ENCODE measurements at regions not wholly inside any gene's neighbourhood (a gene's known extent, or its start where the extent isn't known, plus 50 kb on each side); places are given as distances from the start of the nearest gene placed in this dataset.

GRCh38 chr2:16250466-16250865 is 310.1 kb downstream of the MYCN start:
- Histone ChIP-seq H2BK15ac (ENCODE audit: low read length) (0 out of 2 replicates have a peak overlapping the region, but pooled peaks have one; percentile 2), H2BK120ac (replicated peaks; ENCODE audit: low read depth, low read length) (no peak overlapping the region), H2BK5ac (ENCODE audit: low read depth, low read length) (no peak overlapping the region), H2BK12ac (ENCODE audit: low read depth, low read length) (no peak overlapping the region), H3K4ac (replicated peaks; ENCODE audit: insufficient read length, low read depth, low read length) (no peak overlapping the region), H3K79me2 (ENCODE audit: control insufficient read depth in 1 of 2, insufficient read depth in 2 of 2, low read length in 2 of 2) (no peaks in the 10 kb centered on the region), H3K4me1 (replicated peaks in 1 of 4; ENCODE audit: control insufficient read depth in 3 of 4, insufficient read depth in 4 of 4, low read length in 3 of 4) (peaks cover 0 to 11% (median 8%) of the 10 kb centered on the region in 4 experiments; a peak in 5 of 7 replicates), H3K79me1 (ENCODE audit: low read depth, low read length) (no peaks in the 10 kb centered on the region), H2AFZ (ENCODE audit: low read length) (no peak overlapping the region), H4K20me1 (replicated peaks in 1 of 2; ENCODE audit: control insufficient read depth in 1 of 2, insufficient read depth in 2 of 2, low read length in 2 of 2) (no peaks in the 10 kb centered on the region), H3K18ac (ENCODE audit: extremely low read depth, low read length) (no peak overlapping the region), H3K27me3 (replicated peaks in 1 of 4; ENCODE audit: control insufficient read depth in 3 of 4, extremely low read depth in 1 of 4, insufficient read depth in 3 of 4, low read length in 3 of 4) (no peaks in the 10 kb centered on the region), H4K8ac (ENCODE audit: extremely low read depth, insufficient read depth, low read length) (no peak overlapping the region), H3K23ac (ENCODE audit: insufficient read length) (no peak overlapping the region), H3K14ac (ENCODE audit: insufficient read length) (no peak overlapping the region), H4K91ac (replicated peaks; ENCODE audit: insufficient read length, low read length) (no peak overlapping the region), H3K56ac (replicated peaks; ENCODE audit: insufficient read length, low read depth, low read length) (no peak overlapping the region), H3K4me2 (ENCODE audit: insufficient read depth in 1 of 2, low read depth in 2 of 2, low read length in 2 of 2) (no peak overlapping the region), H3K27ac (ENCODE audit: low read depth, low read length) (no peak overlapping the region), H3K9ac (replicated peaks in 1 of 4; ENCODE audit: extremely low read depth in 1 of 4, low read depth in 3 of 4, low read length in 3 of 4) (no peak overlapping the region), H3K4me3 (ENCODE audit: extremely low read depth in 1 of 4, insufficient read depth in 2 of 4, low read depth in 3 of 4, low read length in 4 of 4) (no peak overlapping the region), H3K9me3 (ENCODE audit: insufficient read depth in 2 of 2, low read depth in 1 of 2, low read length in 1 of 2) (0 out of 4 replicates have a peak, but pooled peaks cover 0 to 6% of the 10 kb centered on the region in 2 experiments), H3K23me2 (ENCODE audit: low read depth, low read length) (no peaks in the 10 kb centered on the region; the same call in 1 of the 2 replicates), H2BK20ac (ENCODE audit: low read length) (0 out of 2 replicates have a peak overlapping the region, but pooled peaks have one; percentile 15), H2AK5ac (ENCODE audit: low read depth, low read length) (no peak overlapping the region), H4K5ac (ENCODE audit: insufficient read length, low read depth, low read length) (no peak overlapping the region), H3K36me3 (ENCODE audit: control insufficient read depth in 2 of 4, insufficient read depth in 4 of 4, low read length in 3 of 4) (peaks cover 0 to 2% (median 0%) of the 10 kb centered on the region in 4 experiments; a peak in 1 of 8 replicates)
- peak in 1 of 2 experiments; percentile 31 for DNase-seq (ENCODE audit: low read depth in 1 of 2, low spot score in 2 of 2)
- WGBS, 2 experiments (ENCODE audit: extremely low coverage in 1 of 2, insufficient coverage in 1 of 2, insufficient read length in 1 of 2, insufficient replicate concordance in 2 of 2, low coverage in 1 of 2, low lambda C conversion rate in 2 of 2, missing lambda C conversion rate in 1 of 2): 91% methylated on average over 8 of the region's 8 CpGs; no CpG with 5 or more reads in 1 of the 2 experiments
- ChIA-PET CTCF (ENCODE audit: partially characterized antibody) (interaction anchor here (1.2 to 1.5 kb wide), 4 partner anchors 13 to 31 kb away, joined by 3 to 5 read pairs (median 4); no protein-coding TSS in a partner anchor), POLR2A (ENCODE audit: partially characterized antibody) (no interaction called here)
- no peak for FAIRE-seq
- TF ChIP-seq CEBPB (IDR thresholded peaks at IDR 0.05; ENCODE audit: low read depth, low read length) (no peak), RFX5 (IDR thresholded peaks at IDR 0.05; ENCODE audit: borderline replicate concordance, low read depth, low read length) (no peak), TCF12 (IDR thresholded peaks at IDR 0.05; ENCODE audit: low read depth, low read length) (no peak), EP300 (IDR thresholded peaks at IDR 0.05; ENCODE audit: borderline replicate concordance in 1 of 2, low read depth in 2 of 2, low read length in 2 of 2) (no peak), SIRT6 (IDR thresholded peaks at IDR 0.05; ENCODE audit: low read length) (no peak), SUZ12 (IDR thresholded peaks at IDR 0.05; ENCODE audit: low read length) (no peak), ATF3 (IDR thresholded peaks at IDR 0.05; ENCODE audit: insufficient read depth, low read depth, low read length) (no peak), TEAD4 (IDR thresholded peaks at IDR 0.05; ENCODE audit: low read depth, low read length) (no peak), HDAC6 (IDR thresholded peaks at IDR 0.05; ENCODE audit: low read depth, low read length) (no peak), GTF2F1 (IDR thresholded peaks at IDR 0.05; ENCODE audit: borderline replicate concordance, low read depth, low read length) (no peak), SIN3A (conservative IDR thresholded peaks at IDR 0.05 in 1 of 2, IDR thresholded peaks at IDR 0.05 in 1 of 2; ENCODE audit: low read depth in 1 of 2, low read length in 2 of 2) (no peak), CBX8 (IDR thresholded peaks at IDR 0.05; ENCODE audit: borderline replicate concordance, low read depth, low read length) (no peak), SP4 (IDR thresholded peaks at IDR 0.05; ENCODE audit: low read length) (no peak), GABPA (IDR thresholded peaks at IDR 0.05; ENCODE audit: borderline replicate concordance, insufficient read depth, low read length) (no peak)

Measured in H1 (cell line).